Neural progenitor cell (in vitro differentiated cells): ENCODE measurements at regions not wholly inside any gene's neighbourhood (a gene's known extent, or its start where the extent isn't known, plus 50 kb on each side); places are given as distances from the start of the nearest gene placed in this dataset.
A peak's percentile ranks its signal among the peaks of the same experiment; 100 is the strongest.

Experiments
- DNase-seq: peaks from one replicate; pipeline ENCODE4 v3.0.0-alpha.2; 2016; ENCODE audit warnings: low spot score
- H2AFZ ChIP-seq: fragments of 200-600 bp; sonication (generic); replicated peaks from 2 replicates; pipeline ENCODE4 v1.6.1; 2016; ENCODE audit warnings: antibody characterized with exemption
- H3F3A ChIP-seq: fragments of 200-600 bp; sonication (generic); 2 replicates; pipeline ENCODE4 v1.6.1; 2016; ENCODE audit warnings: antibody characterized with exemption, low read depth
- H3K27ac ChIP-seq: fragments of 200-600 bp; sonication (generic); 2 replicates; pipeline ENCODE4 v1.5.1; 2016; ENCODE audit warnings: mild to moderate bottlenecking
- H3K27me3 ChIP-seq: fragments of 200-600 bp; sonication (generic); 2 replicates; pipeline ENCODE4 v1.6.1; 2016; ENCODE audit warnings: mild to moderate bottlenecking, moderate library complexity
- H3K36me3 ChIP-seq: fragments of 200-600 bp; sonication (generic); 2 replicates; pipeline ENCODE4 v1.5.1; 2016
- H3K4me1 ChIP-seq: fragments of 200-600 bp; sonication (generic); 2 replicates; pipeline ENCODE4 v1.6.1; 2016; ENCODE audit warnings: mixed run types
- H3K4me2 ChIP-seq: fragments of 200-600 bp; sonication (generic); 2 replicates; pipeline ENCODE4 v1.6.1; 2016
- H3K4me3 ChIP-seq: fragments of 200-600 bp; sonication (generic); 2 replicates; pipeline ENCODE4 v1.5.1; 2016
- H3K79me2 ChIP-seq: fragments of 200-600 bp; sonication (generic); 2 replicates; pipeline ENCODE4 v1.6.1; 2016; ENCODE audit warnings: low read depth
- H3K9ac ChIP-seq: fragments of 200-600 bp; sonication (generic); 2 replicates; pipeline ENCODE4 v1.6.1; 2016
- H3K9me3 ChIP-seq: fragments of 200-600 bp; sonication (generic); 2 replicates; pipeline ENCODE4 v1.5.1; 2016; ENCODE audit warnings: low read depth
- H4K20me1 ChIP-seq: fragments of 200-600 bp; sonication (generic); 2 replicates; pipeline ENCODE4 v1.6.1; 2016; ENCODE audit warnings: low read depth
- H3K27ac Mint-ChIP-seq: 3 replicates; pipeline ENCODE4 v1.8.0; 2021; ENCODE audit warnings: mixed read lengths
- H3K27me3 Mint-ChIP-seq: 2 replicates; pipeline ENCODE4 v1.8.0; 2022; ENCODE audit warnings: low read depth, mild to moderate bottlenecking, inconsistent platforms, moderate library complexity, mixed read lengths; ENCODE audit not compliant: insufficient read depth
- H3K36me3 Mint-ChIP-seq: 3 replicates; pipeline ENCODE4 v1.8.0; 2021; ENCODE audit warnings: mixed read lengths
- H3K4me1 Mint-ChIP-seq: 3 replicates; pipeline ENCODE4 v1.8.0; 2021; ENCODE audit warnings: mixed read lengths
- H3K4me3 Mint-ChIP-seq: 3 replicates; pipeline ENCODE4 v1.8.0; 2021; ENCODE audit warnings: mild to moderate bottlenecking, moderate library complexity, mixed read lengths
- H3K9me3 Mint-ChIP-seq: 3 replicates; pipeline ENCODE4 v1.8.0; 2020; ENCODE audit warnings: mixed read lengths
- CTCF ChIP-seq: fragments of 200-600 bp; sonication (generic); IDR thresholded peaks from 2 replicates; pipeline ENCODE4 v1.5.1; 2017; ENCODE audit warnings: antibody characterized with exemption, mild to moderate bottlenecking
- EZH2 ChIP-seq: fragments of 200-600 bp; sonication (generic); IDR thresholded peaks from 2 replicates; pipeline ENCODE4 v1.6.1; 2017; ENCODE audit warnings: antibody characterized with exemption, mild to moderate bottlenecking, moderate library complexity
- EZH2phosphoT487 ChIP-seq: fragments of 200-600 bp; sonication (generic); IDR thresholded peaks from 2 replicates; pipeline ENCODE4 v1.6.1; 2017; ENCODE audit warnings: antibody characterized with exemption

GRCh38 chr2:204325468-204325867 lies 219.8 kb upstream of the PARD3B start:
- H3K27ac ChIP-seq: no peak overlapping the region
- Mint-ChIP-seq H3K4me3 (no peak overlapping the region), H3K27ac (no peak overlapping the region), H3K27me3 (peaks cover 13% of the 10 kb centered on the region), H3K36me3 (no peaks in the 10 kb centered on the region), H3K4me1 (peaks cover 28% of the 10 kb centered on the region), H3K9me3 (peaks cover 5% of the 10 kb centered on the region)
- H4K20me1 ChIP-seq: no peaks in the 10 kb centered on the region
- H3F3A ChIP-seq: no peaks in the 10 kb centered on the region
- H2AFZ ChIP-seq: no peak overlapping the region
- no peaks in the 10 kb centered on the region for H3K9me3 ChIP-seq
- H3K4me2 ChIP-seq: no peak overlapping the region
- H3K9ac ChIP-seq: no peak overlapping the region
- no peak overlapping the region for H3K4me3 ChIP-seq
- no peaks in the 10 kb centered on the region for H3K4me1 ChIP-seq
- H3K79me2 ChIP-seq: no peaks in the 10 kb centered on the region
- peak; percentile 88 for DNase-seq
- TF ChIP-seq EZH2phosphoT487 (no peak), CTCF (peak; percentile 96), EZH2 (no peak)
- H3K36me3 ChIP-seq: no peaks in the 10 kb centered on the region
- H3K27me3 ChIP-seq: no peaks in the 10 kb centered on the region

GRCh38 chr2:204328373-204328772 lies 216.9 kb upstream of the PARD3B start:
- no peak overlapping the region for H3K9ac ChIP-seq
- no peaks in the 10 kb centered on the region for H3K36me3 ChIP-seq
- Mint-ChIP-seq H3K36me3 (no peaks in the 10 kb centered on the region), H3K4me1 (peaks cover 27% of the 10 kb centered on the region), H3K27ac (peak overlapping the region; percentile 65), H3K27me3 (peaks cover 13% of the 10 kb centered on the region), H3K9me3 (peaks cover 5% of the 10 kb centered on the region), H3K4me3 (no peak overlapping the region)
- H3K27ac ChIP-seq: no peak overlapping the region
- no peaks in the 10 kb centered on the region for H3F3A ChIP-seq
- no peak overlapping the region for H3K4me2 ChIP-seq
- H2AFZ ChIP-seq: no peak overlapping the region
- H4K20me1 ChIP-seq: no peaks in the 10 kb centered on the region
- TF ChIP-seq EZH2 (no peak), CTCF (no peak), EZH2phosphoT487 (no peak)
- H3K4me1 ChIP-seq: no peaks in the 10 kb centered on the region
- H3K27me3 ChIP-seq: no peaks in the 10 kb centered on the region
- no peak overlapping the region for H3K4me3 ChIP-seq
- H3K9me3 ChIP-seq: no peaks in the 10 kb centered on the region
- DNase-seq: no peak
- no peaks in the 10 kb centered on the region for H3K79me2 ChIP-seq

GRCh38 chr2:204329016-204329415 lies 216.3 kb upstream of the PARD3B start:
- H3K4me3 ChIP-seq: no peak overlapping the region
- H3K36me3 ChIP-seq: no peaks in the 10 kb centered on the region
- no peak for DNase-seq
- H3K4me1 Mint-ChIP-seq: peaks cover 27% of the 10 kb centered on the region
- H3K9me3 ChIP-seq: no peaks in the 10 kb centered on the region
- TF ChIP-seq EZH2 (no peak), EZH2phosphoT487 (no peak), CTCF (no peak)
- H3K4me2 ChIP-seq: no peak overlapping the region
- no peak overlapping the region for H3K27ac ChIP-seq
- no peaks in the 10 kb centered on the region for H3K79me2 ChIP-seq
- no peak overlapping the region for H3K9ac ChIP-seq
- no peak overlapping the region for H3K27ac Mint-ChIP-seq
- no peaks in the 10 kb centered on the region for H4K20me1 ChIP-seq
- H2AFZ ChIP-seq: no peak overlapping the region
- peaks cover 5% of the 10 kb centered on the region for H3K9me3 Mint-ChIP-seq
- H3K4me1 ChIP-seq: no peaks in the 10 kb centered on the region
- no peaks in the 10 kb centered on the region for H3F3A ChIP-seq
- H3K27me3 Mint-ChIP-seq: peaks cover 13% of the 10 kb centered on the region
- no peaks in the 10 kb centered on the region for H3K27me3 ChIP-seq
- H3K36me3 Mint-ChIP-seq: no peaks in the 10 kb centered on the region
- no peak overlapping the region for H3K4me3 Mint-ChIP-seq

GRCh38 chr2:204329532-204329931 lies 215.7 kb upstream of the PARD3B start:
- no peak for DNase-seq
- H3K4me3 ChIP-seq: no peak overlapping the region
- no peaks in the 10 kb centered on the region for H3K27me3 ChIP-seq
- H3K27me3 Mint-ChIP-seq: peaks cover 13% of the 10 kb centered on the region
- H3K4me3 Mint-ChIP-seq: no peak overlapping the region
- H2AFZ ChIP-seq: no peak overlapping the region
- H3K4me1 Mint-ChIP-seq: peaks cover 27% of the 10 kb centered on the region
- H3K9me3 Mint-ChIP-seq: peaks cover 5% of the 10 kb centered on the region
- H3K36me3 ChIP-seq: no peaks in the 10 kb centered on the region
- no peak overlapping the region for H3K9ac ChIP-seq
- H3K27ac Mint-ChIP-seq: no peak overlapping the region
- TF ChIP-seq EZH2phosphoT487 (no peak), EZH2 (no peak), CTCF (no peak)
- no peak overlapping the region for H3K27ac ChIP-seq
- no peaks in the 10 kb centered on the region for H3K4me1 ChIP-seq
- no peak overlapping the region for H3K4me2 ChIP-seq
- H3F3A ChIP-seq: no peaks in the 10 kb centered on the region
- H3K36me3 Mint-ChIP-seq: no peaks in the 10 kb centered on the region
- no peaks in the 10 kb centered on the region for H3K79me2 ChIP-seq
- H3K9me3 ChIP-seq: no peaks in the 10 kb centered on the region
- no peaks in the 10 kb centered on the region for H4K20me1 ChIP-seq
